ENCODE measurements at regions not wholly inside any gene's neighbourhood (a gene's known extent, or its start where the extent isn't known, plus 50 kb on each side); places are given as distances from the start of the nearest gene placed in this dataset.

DNA sequence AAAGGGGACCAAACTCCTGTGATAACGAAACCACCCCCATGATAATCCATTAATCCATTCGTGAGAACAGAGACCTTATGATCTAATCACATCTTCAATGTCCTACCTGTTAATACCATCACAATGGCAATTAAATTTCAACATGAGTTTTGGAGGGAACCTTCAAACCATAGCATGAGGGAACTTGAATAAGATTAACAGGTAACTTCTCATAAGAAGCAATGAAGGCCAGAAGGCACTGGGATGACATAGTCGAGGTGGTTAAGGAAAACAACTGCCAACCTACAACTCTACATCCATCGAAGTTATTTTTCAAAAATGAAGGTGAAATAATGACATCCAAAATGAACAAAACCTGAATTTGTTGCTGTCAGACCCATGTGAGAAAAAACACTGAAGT, 478.9 kb downstream of the EDEM1 start:
- WGBS, 4 donors, result 63 to 70% (median 68%) methylated on average over 4 of the region's 4 CpGs
- no peak overlapping the region for H3K27ac ChIP-seq
- no peak for DNase-seq
- intact Hi-C loops (cut with DNase I), result no loop called here
- peaks cover 0 to 31% (median 21%) of the 10 kb centered on the region in 12 donors for H3K9me3 ChIP-seq
- TF ChIP-seq, protein P1, sequence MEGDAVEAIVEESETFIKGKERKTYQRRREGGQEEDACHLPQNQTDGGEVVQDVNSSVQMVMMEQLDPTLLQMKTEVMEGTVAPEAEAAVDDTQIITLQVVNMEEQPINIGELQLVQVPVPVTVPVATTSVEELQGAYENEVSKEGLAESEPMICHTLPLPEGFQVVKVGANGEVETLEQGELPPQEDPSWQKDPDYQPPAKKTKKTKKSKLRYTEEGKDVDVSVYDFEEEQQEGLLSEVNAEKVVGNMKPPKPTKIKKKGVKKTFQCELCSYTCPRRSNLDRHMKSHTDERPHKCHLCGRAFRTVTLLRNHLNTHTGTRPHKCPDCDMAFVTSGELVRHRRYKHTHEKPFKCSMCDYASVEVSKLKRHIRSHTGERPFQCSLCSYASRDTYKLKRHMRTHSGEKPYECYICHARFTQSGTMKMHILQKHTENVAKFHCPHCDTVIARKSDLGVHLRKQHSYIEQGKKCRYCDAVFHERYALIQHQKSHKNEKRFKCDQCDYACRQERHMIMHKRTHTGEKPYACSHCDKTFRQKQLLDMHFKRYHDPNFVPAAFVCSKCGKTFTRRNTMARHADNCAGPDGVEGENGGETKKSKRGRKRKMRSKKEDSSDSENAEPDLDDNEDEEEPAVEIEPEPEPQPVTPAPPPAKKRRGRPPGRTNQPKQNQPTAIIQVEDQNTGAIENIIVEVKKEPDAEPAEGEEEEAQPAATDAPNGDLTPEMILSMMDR (IDR thresholded peaks at IDR 0.05), result no peak
- TF ChIP-seq POLR2A (IDR thresholded peaks at IDR 0.05), result no peak
- H3K4me1 ChIP-seq, result no peaks in the 10 kb centered on the region
- no peaks in the 10 kb centered on the region for H3K36me3 ChIP-seq
- no peak for ATAC-seq
- H3K4me3 ChIP-seq, result no peak overlapping the region
- no peaks in the 10 kb centered on the region for H3K27me3 ChIP-seq

GRCh38 chr3:5673521-5673920, 486.0 kb downstream of the EDEM1 start:
- Histone ChIP-seq H3K36me3 (no peaks in the 10 kb centered on the region), H3K9me3 (no peaks in the 10 kb centered on the region), H3K27ac (no peak overlapping the region), H3K27me3 (no peaks in the 10 kb centered on the region), H3K4me3 (no peak overlapping the region), H3K4me1 (no peaks in the 10 kb centered on the region)
- DNase-seq (no peak), ATAC-seq (no peak)
- no peak for TF ChIP-seq POLR2A (IDR thresholded peaks at IDR 0.05)
- TF ChIP-seq, protein P1 (IDR thresholded peaks at IDR 0.05), result no peak
- intact Hi-C loops (cut with DNase I), result no loop called here
- 80 to 91% (median 83%) methylated on average over 3 of the region's 3 CpGs for WGBS, 4 donors

GRCh38 chr3:5675319-5675718, 487.8 kb downstream of the EDEM1 start:
- DNase-seq (no peak), ATAC-seq (no peak)
- no peak for TF ChIP-seq POLR2A (IDR thresholded peaks at IDR 0.05)
- TF ChIP-seq, protein P1 (IDR thresholded peaks at IDR 0.05), result no peak
- Histone ChIP-seq H3K4me1 (no peaks in the 10 kb centered on the region), H3K27me3 (no peaks in the 10 kb centered on the region), H3K36me3 (no peaks in the 10 kb centered on the region), H3K9me3 (peaks cover 0 to 3% (median 0%) of the 10 kb centered on the region in 12 donors), H3K27ac (no peak overlapping the region), H3K4me3 (no peak overlapping the region)
- 62 to 78% (median 70%) methylated on average over 3 of the region's 3 CpGs for WGBS, 4 donors
- intact Hi-C loops (cut with DNase I), result no loop called here

GRCh38 chr3:5677555-5677954, 490.0 kb downstream of the EDEM1 start:
- H3K27me3 ChIP-seq, result no peaks in the 10 kb centered on the region
- no peaks in the 10 kb centered on the region for H3K4me1 ChIP-seq
- no peak for TF ChIP-seq POLR2A (IDR thresholded peaks at IDR 0.05)
- TF ChIP-seq, protein P1 (IDR thresholded peaks at IDR 0.05), result no peak
- H3K36me3 ChIP-seq, result no peaks in the 10 kb centered on the region
- peaks cover 0 to 3% (median 0%) of the 10 kb centered on the region in 12 donors for H3K9me3 ChIP-seq
- no peak for ATAC-seq
- no peak for DNase-seq
- no peak overlapping the region for H3K27ac ChIP-seq
- intact Hi-C loops (cut with DNase I), result no loop called here
- no peak overlapping the region for H3K4me3 ChIP-seq
- 75 to 94% (median 83%) methylated on average over 6 of the region's 6 CpGs for WGBS, 4 donors
